ENCODE measurements at regions not wholly inside any gene's neighbourhood (a gene's known extent, or its start where the extent isn't known, plus 50 kb on each side); places are given as distances from the start of the nearest gene placed in this dataset.

- no peak for TF ChIP-seq POLR2A (IDR thresholded peaks at IDR 0.05)
- no peak for TF ChIP-seq CTCF (IDR thresholded peaks at IDR 0.05)
- no peak for TF ChIP-seq POLR2AphosphoS5 (IDR thresholded peaks at IDR 0.05)
These were observed 193.5 kb upstream of the NEIL3 start for GRCh38 chr4:177116161-177116560.
